Neural progenitor cell (in vitro differentiated cells): ENCODE measurements at regions not wholly inside any gene's neighbourhood (a gene's known extent, or its start where the extent isn't known, plus 50 kb on each side); places are given as distances from the start of the nearest gene placed in this dataset.

Experiments used
- DNase-seq: peaks from one replicate; pipeline ENCODE4 v3.0.0-alpha.2; 2016; ENCODE audit warnings: low spot score
- H2AFZ ChIP-seq: fragments of 200-600 bp; sonication (generic); replicated peaks from 2 replicates; pipeline ENCODE4 v1.6.1; 2016; ENCODE audit warnings: antibody characterized with exemption
- H3F3A ChIP-seq: fragments of 200-600 bp; sonication (generic); 2 replicates; pipeline ENCODE4 v1.6.1; 2016; ENCODE audit warnings: antibody characterized with exemption, low read depth
- H3K27ac ChIP-seq: fragments of 200-600 bp; sonication (generic); 2 replicates; pipeline ENCODE4 v1.5.1; 2016; ENCODE audit warnings: mild to moderate bottlenecking
- H3K27me3 ChIP-seq: fragments of 200-600 bp; sonication (generic); 2 replicates; pipeline ENCODE4 v1.6.1; 2016; ENCODE audit warnings: mild to moderate bottlenecking, moderate library complexity
- H3K36me3 ChIP-seq: fragments of 200-600 bp; sonication (generic); 2 replicates; pipeline ENCODE4 v1.5.1; 2016
- H3K4me1 ChIP-seq: fragments of 200-600 bp; sonication (generic); 2 replicates; pipeline ENCODE4 v1.6.1; 2016; ENCODE audit warnings: mixed run types
- H3K4me2 ChIP-seq: fragments of 200-600 bp; sonication (generic); 2 replicates; pipeline ENCODE4 v1.6.1; 2016
- H3K4me3 ChIP-seq: fragments of 200-600 bp; sonication (generic); 2 replicates; pipeline ENCODE4 v1.5.1; 2016
- H3K79me2 ChIP-seq: fragments of 200-600 bp; sonication (generic); 2 replicates; pipeline ENCODE4 v1.6.1; 2016; ENCODE audit warnings: low read depth
- H3K9ac ChIP-seq: fragments of 200-600 bp; sonication (generic); 2 replicates; pipeline ENCODE4 v1.6.1; 2016
- H3K9me3 ChIP-seq: fragments of 200-600 bp; sonication (generic); 2 replicates; pipeline ENCODE4 v1.5.1; 2016; ENCODE audit warnings: low read depth
- H4K20me1 ChIP-seq: fragments of 200-600 bp; sonication (generic); 2 replicates; pipeline ENCODE4 v1.6.1; 2016; ENCODE audit warnings: low read depth
- H3K27ac Mint-ChIP-seq: 3 replicates; pipeline ENCODE4 v1.8.0; 2021; ENCODE audit warnings: mixed read lengths
- H3K27me3 Mint-ChIP-seq: 2 replicates; pipeline ENCODE4 v1.8.0; 2022; ENCODE audit warnings: low read depth, mild to moderate bottlenecking, inconsistent platforms, moderate library complexity, mixed read lengths; ENCODE audit not compliant: insufficient read depth
- H3K36me3 Mint-ChIP-seq: 3 replicates; pipeline ENCODE4 v1.8.0; 2021; ENCODE audit warnings: mixed read lengths
- H3K4me1 Mint-ChIP-seq: 3 replicates; pipeline ENCODE4 v1.8.0; 2021; ENCODE audit warnings: mixed read lengths
- H3K4me3 Mint-ChIP-seq: 3 replicates; pipeline ENCODE4 v1.8.0; 2021; ENCODE audit warnings: mild to moderate bottlenecking, moderate library complexity, mixed read lengths
- H3K9me3 Mint-ChIP-seq: 3 replicates; pipeline ENCODE4 v1.8.0; 2020; ENCODE audit warnings: mixed read lengths
- EZH2 ChIP-seq: fragments of 200-600 bp; sonication (generic); IDR thresholded peaks from 2 replicates; pipeline ENCODE4 v1.6.1; 2017; ENCODE audit warnings: antibody characterized with exemption, mild to moderate bottlenecking, moderate library complexity
- EZH2phosphoT487 ChIP-seq: fragments of 200-600 bp; sonication (generic); IDR thresholded peaks from 2 replicates; pipeline ENCODE4 v1.6.1; 2017; ENCODE audit warnings: antibody characterized with exemption
- TF ChIP-seq, protein P1 (sequence below): fragments of 200-600 bp; sonication (generic); IDR thresholded peaks from 2 replicates; pipeline ENCODE4 v1.5.1; 2017; ENCODE audit warnings: antibody characterized with exemption, mild to moderate bottlenecking

DNA sequence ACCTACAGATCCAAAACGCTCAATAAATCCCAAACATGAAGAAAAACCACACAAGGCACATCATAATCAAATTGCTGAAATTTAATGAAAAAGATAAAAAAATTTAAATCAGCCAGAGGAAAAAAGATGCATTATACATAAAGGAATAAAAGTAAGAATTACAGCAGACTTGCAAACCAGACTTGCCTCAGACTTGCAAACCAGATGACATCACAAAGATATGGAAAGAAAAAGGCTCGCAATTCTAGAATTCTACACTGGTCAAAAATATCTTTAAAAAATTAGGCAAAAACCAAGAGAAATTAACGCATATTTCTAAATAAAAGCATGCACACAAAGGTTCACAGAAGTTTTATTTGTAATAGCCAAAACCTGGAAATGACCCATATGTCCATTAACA, 188.0 kb upstream of the NAMPT start:
- H3K27ac ChIP-seq = no peak overlapping the region
- H3K27me3 Mint-ChIP-seq = no peaks in the 10 kb centered on the region
- no peaks in the 10 kb centered on the region for H4K20me1 ChIP-seq
- H3K27ac Mint-ChIP-seq = no peak overlapping the region
- no peak overlapping the region for H3K4me3 Mint-ChIP-seq
- H3K36me3 Mint-ChIP-seq = no peaks in the 10 kb centered on the region
- H3K4me2 ChIP-seq = no peak overlapping the region
- no peak for TF ChIP-seq EZH2
- TF ChIP-seq, protein P1, sequence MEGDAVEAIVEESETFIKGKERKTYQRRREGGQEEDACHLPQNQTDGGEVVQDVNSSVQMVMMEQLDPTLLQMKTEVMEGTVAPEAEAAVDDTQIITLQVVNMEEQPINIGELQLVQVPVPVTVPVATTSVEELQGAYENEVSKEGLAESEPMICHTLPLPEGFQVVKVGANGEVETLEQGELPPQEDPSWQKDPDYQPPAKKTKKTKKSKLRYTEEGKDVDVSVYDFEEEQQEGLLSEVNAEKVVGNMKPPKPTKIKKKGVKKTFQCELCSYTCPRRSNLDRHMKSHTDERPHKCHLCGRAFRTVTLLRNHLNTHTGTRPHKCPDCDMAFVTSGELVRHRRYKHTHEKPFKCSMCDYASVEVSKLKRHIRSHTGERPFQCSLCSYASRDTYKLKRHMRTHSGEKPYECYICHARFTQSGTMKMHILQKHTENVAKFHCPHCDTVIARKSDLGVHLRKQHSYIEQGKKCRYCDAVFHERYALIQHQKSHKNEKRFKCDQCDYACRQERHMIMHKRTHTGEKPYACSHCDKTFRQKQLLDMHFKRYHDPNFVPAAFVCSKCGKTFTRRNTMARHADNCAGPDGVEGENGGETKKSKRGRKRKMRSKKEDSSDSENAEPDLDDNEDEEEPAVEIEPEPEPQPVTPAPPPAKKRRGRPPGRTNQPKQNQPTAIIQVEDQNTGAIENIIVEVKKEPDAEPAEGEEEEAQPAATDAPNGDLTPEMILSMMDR = no peak
- H3K79me2 ChIP-seq = no peaks in the 10 kb centered on the region
- no peaks in the 10 kb centered on the region for H3K36me3 ChIP-seq
- H3K9me3 ChIP-seq = no peaks in the 10 kb centered on the region
- DNase-seq = no peak
- no peaks in the 10 kb centered on the region for H3K4me1 Mint-ChIP-seq
- no peaks in the 10 kb centered on the region for H3K4me1 ChIP-seq
- no peak overlapping the region for H3K9ac ChIP-seq
- no peak overlapping the region for H3K4me3 ChIP-seq
- no peaks in the 10 kb centered on the region for H3K9me3 Mint-ChIP-seq
- no peaks in the 10 kb centered on the region for H3F3A ChIP-seq
- no peaks in the 10 kb centered on the region for H3K27me3 ChIP-seq
- H2AFZ ChIP-seq = no peak overlapping the region

DNA sequence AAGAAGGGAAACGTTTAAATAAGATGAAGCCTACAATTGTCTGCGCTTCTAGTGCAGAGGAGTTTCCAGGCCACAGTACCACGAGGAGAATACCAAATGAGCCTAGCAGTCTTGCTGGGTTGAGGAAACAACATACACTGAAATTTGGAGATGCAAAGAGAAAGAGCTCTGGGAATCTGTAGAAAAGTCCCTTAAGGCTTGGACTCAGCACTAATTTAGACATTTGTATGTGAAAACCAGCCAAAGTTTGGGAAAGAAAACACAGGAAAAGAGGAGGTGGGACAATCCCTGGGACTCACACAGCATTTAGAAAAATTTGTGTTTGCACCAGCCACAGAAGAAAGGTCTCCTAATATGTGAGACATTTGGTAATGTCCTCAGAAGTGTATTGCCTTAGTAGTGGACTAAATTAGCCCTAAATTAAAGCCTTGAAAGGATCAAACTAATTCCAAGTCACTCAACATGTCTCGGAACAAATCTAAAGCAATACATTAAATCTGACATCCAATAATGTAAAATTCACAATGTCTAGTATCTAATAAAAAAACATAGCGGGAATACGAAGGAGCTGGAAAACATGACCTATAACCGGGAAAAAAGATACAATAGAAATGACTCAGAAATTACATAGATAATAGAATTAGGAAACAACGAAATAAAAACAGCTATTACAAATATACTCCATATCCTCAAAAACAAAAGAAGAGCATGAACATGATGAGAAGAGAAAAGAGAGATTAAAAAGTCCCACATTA, 187.1 kb upstream of the NAMPT start:
- H3K27ac Mint-ChIP-seq = no peak overlapping the region
- Histone ChIP-seq H3K9ac (no peak overlapping the region), H3K27ac (no peak overlapping the region), H4K20me1 (no peaks in the 10 kb centered on the region), H3K9me3 (no peaks in the 10 kb centered on the region), H2AFZ (no peak overlapping the region), H3K36me3 (no peaks in the 10 kb centered on the region), H3K4me2 (no peak overlapping the region), H3K79me2 (no peaks in the 10 kb centered on the region), H3F3A (no peaks in the 10 kb centered on the region), H3K4me3 (no peak overlapping the region), H3K27me3 (no peaks in the 10 kb centered on the region), H3K4me1 (no peaks in the 10 kb centered on the region)
- no peak for DNase-seq
- no peaks in the 10 kb centered on the region for H3K4me1 Mint-ChIP-seq
- no peaks in the 10 kb centered on the region for H3K27me3 Mint-ChIP-seq
- H3K36me3 Mint-ChIP-seq = no peaks in the 10 kb centered on the region
- TF ChIP-seq, protein P1 = no peak
- TF ChIP-seq EZH2phosphoT487 = no peak
- no peak for TF ChIP-seq EZH2
- H3K4me3 Mint-ChIP-seq = no peak overlapping the region
- no peaks in the 10 kb centered on the region for H3K9me3 Mint-ChIP-seq

DNA sequence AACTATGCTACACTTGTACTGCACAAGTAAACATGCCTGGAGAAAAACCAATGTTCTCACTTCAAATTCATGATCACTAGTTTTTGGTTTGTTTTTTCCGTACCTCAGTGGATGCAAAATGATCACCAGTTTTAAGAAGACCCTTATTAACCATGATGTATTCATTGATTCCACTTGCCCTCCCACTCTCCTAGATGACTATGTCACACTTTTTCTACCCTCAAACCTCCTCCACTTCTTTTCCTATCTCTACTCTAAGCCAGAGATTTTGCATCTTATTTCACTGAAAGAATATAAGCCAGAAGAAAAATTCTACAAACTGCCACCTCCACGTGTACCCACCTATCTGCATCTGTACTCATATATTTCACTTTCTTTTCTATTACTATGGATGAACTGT, 186.2 kb upstream of the NAMPT start:
- Mint-ChIP-seq H3K27ac (no peak overlapping the region), H3K36me3 (no peaks in the 10 kb centered on the region), H3K4me3 (no peak overlapping the region)

More for the DNA sequence above, 186.2 kb upstream of the NAMPT start:
- Histone ChIP-seq H3K4me2 (no peak overlapping the region), H3K27ac (no peak overlapping the region), H3K79me2 (no peaks in the 10 kb centered on the region), H3K27me3 (no peaks in the 10 kb centered on the region), H3F3A (no peaks in the 10 kb centered on the region), H3K9ac (no peak overlapping the region), H3K36me3 (no peaks in the 10 kb centered on the region), H3K4me1 (no peaks in the 10 kb centered on the region), H2AFZ (no peak overlapping the region), H4K20me1 (no peaks in the 10 kb centered on the region), H3K9me3 (no peaks in the 10 kb centered on the region), H3K4me3 (no peak overlapping the region)
- H3K4me1 Mint-ChIP-seq = no peaks in the 10 kb centered on the region
- TF ChIP-seq EZH2phosphoT487 (no peak), EZH2 (no peak)
- TF ChIP-seq, protein P1 = no peak
- no peak for DNase-seq
- H3K27me3 Mint-ChIP-seq = no peaks in the 10 kb centered on the region
- no peaks in the 10 kb centered on the region for H3K9me3 Mint-ChIP-seq
